Embryonic facial prominence (tissue), 1 donor: ENCODE measurements at regions not wholly inside any gene's neighbourhood (a gene's known extent, or its start where the extent isn't known, plus 50 kb on each side); places are given as distances from the start of the nearest gene placed in this dataset.
"Not testable (repeated sequence)": the region's sequence is repeated elsewhere in the genome, so short reads cannot be mapped to it uniquely, and the experiment has no call there.

Source experiments
- DNase-seq: peaks from one replicate; pipeline ENCODE4 v3.0.0-alpha.2; 2016; ENCODE audit errors: extremely low spot score

GRCh38 chr6:81562169-81562568, 190.3 kb downstream of the TENT5A start:
- DNase-seq: no peak

GRCh38 chr6:81561731-81562130, 190.8 kb downstream of the TENT5A start:
- DNase-seq: no peak

- DNase-seq: no peak
Observed at GRCh38 chr6:81561071-81561564, 191.4 kb downstream of the TENT5A start.

GRCh38 chr6:81557811-81558210, 194.7 kb downstream of the TENT5A start:
- DNase-seq: no peak

GRCh38 chr6:81556551-81556950, 195.9 kb downstream of the TENT5A start:
- DNase-seq: no peak

GRCh38 chr6:81553216-81553615, 199.3 kb downstream of the TENT5A start:
- no peak for DNase-seq

- no peak for DNase-seq
Observed at GRCh38 chr6:81552644-81553043, 199.8 kb downstream of the TENT5A start.

GRCh38 chr6:81547149-81547548, 205.3 kb downstream of the TENT5A start:
- no peak for DNase-seq

GRCh38 chr6:81534934-81535465, 217.5 kb downstream of the TENT5A start:
- DNase-seq: no peak

GRCh38 chr6:81531869-81532561, 220.5 kb downstream of the TENT5A start:
- DNase-seq: no peak

- no peak for DNase-seq
Observed at GRCh38 chr6:81517455-81517854, 235.0 kb downstream of the TENT5A start.

GRCh38 chr6:81515562-81516453, 236.7 kb downstream of the TENT5A start:
- no peak for DNase-seq

GRCh38 chr6:81514195-81514594, 238.3 kb downstream of the TENT5A start:
- DNase-seq: not testable (repeated sequence)

GRCh38 chr6:81511423-81511822, 241.1 kb downstream of the TENT5A start:
- DNase-seq: no peak

GRCh38 chr6:81495999-81496398, 256.5 kb downstream of the TENT5A start:
- no peak for DNase-seq

- DNase-seq: no peak
Observed at GRCh38 chr6:81491454-81492101, 260.9 kb downstream of the TENT5A start.

GRCh38 chr6:81487489-81487888, 265.0 kb downstream of the TENT5A start:
- no peak for DNase-seq

- no peak for DNase-seq
Observed at GRCh38 chr6:81486234-81486633, 266.2 kb downstream of the TENT5A start.

- DNase-seq: no peak
Observed at GRCh38 chr6:81485395-81485794, 267.1 kb downstream of the TENT5A start.

- no peak for DNase-seq
Observed at GRCh38 chr6:81484251-81484650, 268.2 kb downstream of the TENT5A start.

GRCh38 chr6:81480139-81480538, 272.3 kb downstream of the TENT5A start:
- no peak for DNase-seq

GRCh38 chr6:81476881-81477280, 275.6 kb downstream of the TENT5A start:
- no peak for DNase-seq
